ENCODE measurements at regions not wholly inside any gene's neighbourhood (a gene's known extent, or its start where the extent isn't known, plus 50 kb on each side); places are given as distances from the start of the nearest gene placed in this dataset.
"Not testable (repeated sequence)": the region's sequence is repeated elsewhere in the genome, so short reads cannot be mapped to it uniquely, and the experiment has no call there.

- DNase-seq (ENCODE audit: low read depth): no peak
- no peaks in the 10 kb centered on the region for H3K27me3 ChIP-seq (ENCODE audit: control insufficient read depth, insufficient read depth, low read length)
- no peak for TF ChIP-seq CTCF (IDR thresholded peaks at IDR 0.05; ENCODE audit: insufficient read depth, low read length, poor library complexity, severe bottlenecking)
- no peaks in the 10 kb centered on the region for H3K36me3 ChIP-seq (ENCODE audit: control insufficient read depth, insufficient read depth, low read length)
- no peak overlapping the region for H3K4me3 ChIP-seq (ENCODE audit: low read depth, low read length)
Measured at GRCh38 chr13:71360041-71360440, 507.0 kb downstream of the DACH1 start.

- no peaks in the 10 kb centered on the region for H3K36me3 ChIP-seq (ENCODE audit: control insufficient read depth, insufficient read depth, low read length)
- no peak for DNase-seq (ENCODE audit: low read depth)
- H3K4me3 ChIP-seq (ENCODE audit: low read depth, low read length): no peak overlapping the region
- TF ChIP-seq CTCF (IDR thresholded peaks at IDR 0.05; ENCODE audit: insufficient read depth, low read length, poor library complexity, severe bottlenecking): no peak
- no peaks in the 10 kb centered on the region for H3K27me3 ChIP-seq (ENCODE audit: control insufficient read depth, insufficient read depth, low read length)
Measured at GRCh38 chr13:71359641-71360040, 507.4 kb downstream of the DACH1 start.

- H3K36me3 ChIP-seq (ENCODE audit: control insufficient read depth, insufficient read depth, low read length): no peaks in the 10 kb centered on the region
Measured at GRCh38 chr13:71358218-71358617, 508.8 kb downstream of the DACH1 start.

GRCh38 chr13:71355010-71355409, 512.0 kb downstream of the DACH1 start:
- Histone ChIP-seq H3K27me3 (ENCODE audit: control insufficient read depth, insufficient read depth, low read length) (no peaks in the 10 kb centered on the region), H3K4me3 (ENCODE audit: low read depth, low read length) (no peak overlapping the region), H3K36me3 (ENCODE audit: control insufficient read depth, insufficient read depth, low read length) (no peaks in the 10 kb centered on the region)
- DNase-seq (ENCODE audit: low read depth): no peak
- TF ChIP-seq CTCF (IDR thresholded peaks at IDR 0.05; ENCODE audit: insufficient read depth, low read length, poor library complexity, severe bottlenecking): no peak

More at GRCh38 chr13:71358218-71358617, 508.8 kb downstream of the DACH1 start:
- DNase-seq (ENCODE audit: low read depth): no peak
- H3K27me3 ChIP-seq (ENCODE audit: control insufficient read depth, insufficient read depth, low read length): no peaks in the 10 kb centered on the region
- no peak for TF ChIP-seq CTCF (IDR thresholded peaks at IDR 0.05; ENCODE audit: insufficient read depth, low read length, poor library complexity, severe bottlenecking)
- H3K4me3 ChIP-seq (ENCODE audit: low read depth, low read length): no peak overlapping the region

GRCh38 chr13:71350886-71351285, 516.1 kb downstream of the DACH1 start:
- Histone ChIP-seq H3K4me3 (ENCODE audit: low read depth, low read length) (no peak overlapping the region), H3K27me3 (ENCODE audit: control insufficient read depth, insufficient read depth, low read length) (no peaks in the 10 kb centered on the region), H3K36me3 (ENCODE audit: control insufficient read depth, insufficient read depth, low read length) (no peaks in the 10 kb centered on the region)
- DNase-seq (ENCODE audit: low read depth): no peak
- TF ChIP-seq CTCF (IDR thresholded peaks at IDR 0.05; ENCODE audit: insufficient read depth, low read length, poor library complexity, severe bottlenecking): no peak

- not testable (repeated sequence) for H3K36me3 ChIP-seq (ENCODE audit: control insufficient read depth, insufficient read depth, low read length); H3K27me3 ChIP-seq (ENCODE audit: control insufficient read depth, insufficient read depth, low read length); DNase-seq (ENCODE audit: low read depth); H3K4me3 ChIP-seq (ENCODE audit: low read depth, low read length)
Measured at GRCh38 chr13:71345856-71346255, 521.1 kb downstream of the DACH1 start.

Data from kidney epithelial cell (primary cell).